T-helper 2 cell treated with Interferon-gamma antibody and Interleukin-4, amounts not matched to agents 100 ng/mL and 5 ng/mL, for 36 hours (primary cell): ENCODE measurements at regions not wholly inside any gene's neighbourhood (a gene's known extent, or its start where the extent isn't known, plus 50 kb on each side); places are given as distances from the start of the nearest gene placed in this dataset.

Experiments
- intact Hi-C: fragments of 100-400 bp; cut with micrococcal nuclease; formaldehyde crosslinking; loops from one replicate; pipeline ENCODE4 v1.15.1; 2023

GRCh38 chr14:61940666-61941420 is 178.6 kb downstream of the SNAPC1 start:
- intact Hi-C loops: no loop called here

DNA sequence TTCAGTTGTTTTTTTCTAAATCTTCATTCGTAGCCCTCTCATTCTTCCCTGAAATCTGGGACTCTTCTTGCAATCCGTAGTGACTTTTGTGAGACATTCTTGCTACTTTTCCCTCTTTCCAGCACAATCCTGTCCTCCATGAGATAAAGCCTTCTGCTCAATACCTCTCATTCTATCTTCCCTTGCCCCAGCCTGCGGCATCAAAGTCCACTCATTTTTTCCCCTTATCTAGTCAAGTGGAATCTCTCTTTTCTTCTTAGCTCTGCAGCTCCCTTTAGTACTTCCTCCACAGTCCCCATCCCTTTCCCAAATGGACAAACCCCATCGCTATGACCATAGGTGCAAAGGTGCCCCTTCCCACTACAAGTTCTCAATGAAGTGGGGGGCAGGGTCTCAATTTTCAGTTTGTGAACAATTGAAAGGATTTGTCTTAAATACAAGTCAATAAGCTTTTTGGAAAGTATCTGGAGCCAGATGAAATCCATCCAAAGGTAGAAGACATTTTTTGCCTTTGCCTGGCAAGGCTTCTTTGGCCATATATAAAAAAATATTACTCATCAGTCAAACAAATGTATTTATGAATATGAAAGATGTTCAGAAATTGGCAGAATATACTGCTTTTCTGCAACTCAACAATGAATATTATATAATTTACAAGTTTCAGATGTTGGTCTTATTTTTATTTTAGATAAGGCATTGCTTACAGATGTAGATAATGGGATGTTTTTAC is 179.4 kb downstream of the SNAPC1 start:
- intact Hi-C loops: no loop called here

GRCh38 chr14:61948376-61948775 is 186.2 kb downstream of the SNAPC1 start:
- intact Hi-C loops: no loop called here

DNA sequence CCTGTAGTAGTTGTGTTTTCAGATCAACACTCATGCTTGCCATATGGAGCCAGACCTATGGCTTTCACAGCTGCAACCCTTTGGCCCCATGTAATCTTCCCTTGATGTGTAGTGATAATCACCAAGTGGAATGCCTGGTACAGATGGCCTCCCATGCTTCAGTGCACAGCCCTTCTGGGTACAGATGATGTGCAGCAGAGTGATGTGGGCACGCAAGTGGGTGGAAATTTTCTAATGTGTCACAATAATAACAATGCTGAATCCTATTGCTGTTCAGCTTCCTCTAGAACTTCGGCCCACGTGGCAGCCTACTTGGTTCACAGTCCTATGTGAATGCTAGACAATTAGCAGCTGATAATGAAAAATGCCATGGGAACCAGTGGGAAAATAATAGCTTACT is 188.1 kb downstream of the SNAPC1 start:
- intact Hi-C loops: no loop called here

- intact Hi-C loops: no loop called here
These were observed 191.4 kb downstream of the SNAPC1 start for GRCh38 chr14:61953602-61954001.

GRCh38 chr14:61954306-61954705 is 192.1 kb downstream of the SNAPC1 start:
- intact Hi-C loops: no loop called here

GRCh38 chr14:61956517-61956916 is 194.3 kb downstream of the SNAPC1 start:
- intact Hi-C loops: no loop called here

DNA sequence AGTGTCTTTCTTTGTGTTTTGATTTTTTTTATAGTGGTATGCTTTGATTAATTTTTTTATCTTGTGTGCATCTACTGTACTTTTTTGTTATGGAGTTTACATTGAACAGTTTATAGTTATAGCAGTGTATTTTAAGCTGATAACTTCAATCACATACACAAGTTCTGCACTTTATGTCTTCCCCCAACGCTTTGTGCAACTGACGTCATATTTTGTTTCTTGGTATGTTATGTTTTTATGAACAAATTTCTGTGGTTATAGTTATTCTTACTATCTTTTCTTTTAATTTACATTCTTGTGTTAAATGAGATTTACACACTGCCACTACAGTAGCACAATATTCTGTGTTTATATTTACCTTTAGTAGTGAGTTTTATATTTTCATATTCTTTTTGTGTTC is 197.1 kb downstream of the SNAPC1 start:
- intact Hi-C loops: no loop called here

GRCh38 chr14:61961369-61961768 is 199.1 kb downstream of the SNAPC1 start:
- intact Hi-C loops: no loop called here

DNA sequence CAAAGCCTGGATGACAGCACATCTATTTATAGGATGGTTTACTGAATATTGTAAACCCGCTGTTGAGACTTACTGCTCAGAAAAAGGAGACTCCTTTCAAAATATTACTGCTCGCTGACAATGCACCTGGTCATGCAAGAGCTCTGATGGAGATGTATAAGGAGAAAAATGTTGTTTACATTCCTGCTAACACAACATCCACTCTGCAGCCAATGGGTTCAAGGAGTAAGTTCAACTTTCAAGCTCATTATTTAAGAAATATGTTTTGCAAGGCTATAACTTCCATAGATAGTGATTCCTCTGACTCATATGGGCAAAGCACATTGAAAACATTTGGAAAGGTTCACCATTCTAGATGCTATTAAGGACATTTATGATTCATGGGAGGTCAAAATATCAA is 201.7 kb downstream of the SNAPC1 start:
- intact Hi-C loops: no loop called here

GRCh38 chr14:61965030-61965745 is 203.0 kb downstream of the SNAPC1 start:
- intact Hi-C loops: no loop called here

DNA sequence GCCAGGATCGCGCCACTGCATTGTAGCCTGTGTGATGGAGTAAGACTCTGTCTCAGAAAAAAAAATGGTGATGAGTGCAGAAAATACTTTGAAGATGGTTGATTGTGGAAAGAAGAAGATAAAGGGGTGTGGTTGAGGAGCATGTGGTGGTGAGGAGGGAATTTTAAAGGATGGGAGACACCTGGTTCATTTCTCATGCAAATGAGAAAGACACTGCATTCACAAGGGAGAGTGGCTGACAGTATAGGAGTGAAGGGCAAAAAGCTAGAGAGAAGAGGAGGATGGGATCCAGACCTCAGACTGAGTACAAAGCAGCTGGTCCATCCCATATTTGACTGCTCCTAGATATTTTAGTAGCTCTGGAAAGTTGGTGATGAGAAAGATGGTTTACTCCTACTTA is 206.0 kb downstream of the SNAPC1 start:
- intact Hi-C loops: no loop called here

- intact Hi-C loops: no loop called here
These were observed 210.5 kb downstream of the SNAPC1 start for GRCh38 chr14:61972711-61973110.

DNA sequence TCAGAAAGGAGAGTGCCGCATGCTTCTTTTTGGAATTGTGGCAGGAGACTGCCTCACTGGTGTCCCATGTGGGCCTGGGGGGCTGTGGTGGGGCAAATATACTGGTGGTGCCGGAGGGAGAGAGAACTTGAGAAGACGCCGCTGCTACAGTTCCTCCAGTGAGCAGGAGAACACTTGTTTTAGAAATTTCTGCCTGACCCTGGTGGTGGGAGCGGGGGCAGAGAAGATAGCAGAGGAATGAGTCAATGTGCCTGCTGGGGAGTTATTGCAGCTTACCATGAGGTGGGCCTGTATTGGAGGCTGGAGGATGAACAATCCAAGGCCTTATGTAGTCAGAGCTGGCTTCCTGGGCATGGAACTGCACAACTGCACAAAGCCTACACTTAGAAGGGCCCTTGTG is 211.8 kb downstream of the SNAPC1 start:
- intact Hi-C loops: no loop called here

- intact Hi-C loops: no loop called here
These were observed 215.0 kb downstream of the SNAPC1 start for GRCh38 chr14:61977217-61977616.

GRCh38 chr14:61988240-61988639 is 226.0 kb downstream of the SNAPC1 start:
- intact Hi-C loops: no loop called here

DNA sequence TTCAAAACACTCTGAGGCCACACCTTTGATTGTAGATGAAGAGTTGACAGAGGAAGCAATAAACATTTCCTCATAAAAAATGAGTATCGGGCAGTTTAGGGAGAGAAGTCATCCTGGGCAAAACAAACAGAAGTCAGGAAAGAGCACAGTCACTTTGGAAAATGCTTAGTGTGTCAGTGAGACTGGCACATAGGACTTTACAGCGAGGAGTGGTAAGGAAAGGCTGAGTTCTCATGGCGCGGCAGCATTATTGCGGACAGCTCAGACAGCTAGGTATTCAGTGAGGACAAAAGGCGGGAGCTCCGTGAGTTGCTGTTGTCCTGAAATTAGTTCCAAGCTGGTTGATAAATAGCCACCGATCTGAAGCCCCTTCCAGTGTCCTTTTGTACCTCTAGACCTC is 229.9 kb downstream of the SNAPC1 start:
- intact Hi-C loops: no loop called here

GRCh38 chr14:61992926-61993325 is 230.7 kb downstream of the SNAPC1 start:
- intact Hi-C loops: no loop called here

- intact Hi-C loops: no loop called here
These were observed 232.4 kb downstream of the SNAPC1 start for GRCh38 chr14:61994589-61994988.

DNA sequence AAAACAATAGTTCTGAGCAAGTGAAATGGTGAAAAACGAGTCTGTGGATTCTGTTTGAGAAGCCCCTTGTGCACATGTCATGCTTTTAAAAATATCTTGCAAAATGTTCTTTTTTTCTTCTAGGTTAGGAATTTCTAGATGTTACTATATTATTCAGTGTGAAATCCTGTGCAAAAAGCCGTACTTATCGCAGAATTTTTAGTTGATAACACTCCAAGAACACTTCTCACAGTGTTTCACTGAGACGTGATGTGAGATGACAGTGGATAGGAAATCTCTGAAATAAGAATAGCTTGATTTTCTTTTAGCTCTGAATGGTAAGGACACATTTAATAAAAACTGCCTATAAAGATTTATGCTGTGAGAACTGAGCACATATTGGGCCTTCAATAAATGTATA is 234.5 kb downstream of the SNAPC1 start:
- intact Hi-C loops: no loop called here

- intact Hi-C loops: no loop called here
These were observed 234.9 kb downstream of the SNAPC1 start for GRCh38 chr14:61997161-61997560.

DNA sequence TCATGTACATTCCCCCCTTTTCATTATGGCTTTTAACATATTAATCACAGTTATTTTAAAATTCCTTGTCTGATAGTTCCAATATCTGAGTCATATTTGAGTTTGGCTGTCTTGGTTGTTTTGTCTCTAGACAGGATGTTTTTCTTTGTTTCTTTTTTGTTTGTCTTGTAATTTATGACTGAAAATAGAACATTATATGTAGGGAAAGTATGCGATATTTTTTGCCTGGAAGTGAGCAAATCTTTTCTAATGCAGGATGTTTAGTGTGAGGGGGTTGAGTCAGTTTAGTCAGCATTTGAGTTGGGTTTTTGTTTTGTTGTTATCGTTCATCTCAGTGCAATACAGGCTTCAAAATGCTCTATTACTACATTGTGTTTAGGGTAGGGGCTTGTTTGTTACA is 239.7 kb downstream of the SNAPC1 start:
- intact Hi-C loops: no loop called here
